ENCODE measurements at regions not wholly inside any gene's neighbourhood (a gene's known extent, or its start where the extent isn't known, plus 50 kb on each side); places are given as distances from the start of the nearest gene placed in this dataset.
"Not testable (repeated sequence)": the region's sequence is repeated elsewhere in the genome, so short reads cannot be mapped to it uniquely, and the experiment has no call there.

DNA sequence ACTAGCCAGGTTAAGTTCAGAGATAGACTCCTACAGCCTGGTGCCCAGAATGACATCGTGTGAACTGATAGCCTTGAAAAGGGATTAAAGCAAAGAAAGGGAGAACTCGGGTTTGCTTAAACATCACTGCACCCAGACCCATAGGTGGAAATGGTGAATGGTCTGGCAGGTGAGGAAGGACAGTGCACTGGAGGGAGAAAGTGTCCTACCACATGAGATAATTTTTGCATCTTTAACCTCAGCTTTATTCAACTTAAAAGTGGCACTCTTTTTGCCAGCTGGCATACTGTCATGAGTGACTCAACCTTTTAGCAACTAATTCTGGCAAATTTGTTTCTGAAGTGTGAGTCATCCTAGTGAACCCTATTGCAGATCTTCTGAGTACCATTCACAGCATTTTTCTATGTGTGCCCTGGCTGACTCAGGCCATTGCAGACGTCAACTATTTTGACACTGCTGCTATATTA lies 53.0 kb upstream of the DAPP1 start:
- POLR2A ChIA-PET, result no interaction called here
- Mint-ChIP-seq H3K36me3 (no peaks in the 10 kb centered on the region), H3K4me3 (no peak overlapping the region), H3K27me3 (no peaks in the 10 kb centered on the region), H3K27ac (no peak overlapping the region), H3K4me1 (no peaks in the 10 kb centered on the region), H3K9me3 (peaks cover 3% of the 10 kb centered on the region)
- ATAC-seq (ENCODE audit: low read depth) (no peak), DNase-seq (no peak)

DNA sequence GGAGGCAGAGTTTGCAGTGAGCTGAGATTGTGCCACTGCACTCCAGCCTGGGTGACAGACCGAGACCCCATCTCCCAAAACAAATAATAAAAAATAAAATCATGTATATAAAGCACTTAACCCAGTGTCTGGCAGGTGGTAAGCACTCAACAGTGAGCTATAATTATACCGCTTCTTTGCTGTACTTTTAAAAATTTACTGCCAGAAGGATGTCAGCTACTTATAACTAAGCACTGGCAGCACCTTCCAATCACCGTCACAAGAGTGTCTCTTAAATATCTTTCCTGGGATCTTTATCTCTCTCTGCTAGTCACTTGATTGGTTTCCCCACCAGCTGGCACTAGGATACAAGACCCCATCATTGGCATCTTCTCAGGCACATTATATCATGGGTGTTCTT lies 53.9 kb upstream of the DAPP1 start:
- POLR2A ChIA-PET, result no interaction called here
- no peak overlapping the region for H3K27ac Mint-ChIP-seq
- peaks cover 3% of the 10 kb centered on the region for H3K9me3 Mint-ChIP-seq
- no peaks in the 10 kb centered on the region for H3K4me1 Mint-ChIP-seq
- no peak overlapping the region for H3K4me3 Mint-ChIP-seq
- H3K36me3 Mint-ChIP-seq, result no peaks in the 10 kb centered on the region
- ATAC-seq (ENCODE audit: low read depth), result no peak
- no peak for DNase-seq
- no peaks in the 10 kb centered on the region for H3K27me3 Mint-ChIP-seq

DNA sequence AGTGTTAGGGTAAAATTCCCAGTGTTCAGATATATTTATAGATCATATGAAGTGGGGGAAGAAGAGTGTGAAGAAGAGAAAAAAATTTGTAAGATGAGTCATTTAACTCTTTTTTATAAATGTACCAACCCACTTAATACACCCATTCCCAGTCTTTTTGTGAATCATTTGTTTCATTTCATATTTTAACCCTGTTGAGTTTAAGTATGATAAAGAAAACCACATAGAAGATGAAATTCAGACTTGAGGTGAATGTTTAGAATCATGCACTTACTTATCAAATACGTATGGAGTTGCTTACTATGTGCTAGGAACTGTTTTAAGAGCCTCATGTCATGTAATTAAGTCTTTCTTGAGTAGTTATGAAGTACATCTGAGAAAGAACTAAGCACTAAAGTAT lies 56.6 kb upstream of the DAPP1 start:
- Mint-ChIP-seq H3K36me3 (no peaks in the 10 kb centered on the region), H3K27ac (no peak overlapping the region), H3K9me3 (no peaks in the 10 kb centered on the region), H3K4me1 (no peaks in the 10 kb centered on the region), H3K4me3 (no peak overlapping the region), H3K27me3 (peaks cover 4% of the 10 kb centered on the region)
- POLR2A ChIA-PET, result no interaction called here
- no peak for ATAC-seq (ENCODE audit: low read depth)
- DNase-seq, result no peak

DNA sequence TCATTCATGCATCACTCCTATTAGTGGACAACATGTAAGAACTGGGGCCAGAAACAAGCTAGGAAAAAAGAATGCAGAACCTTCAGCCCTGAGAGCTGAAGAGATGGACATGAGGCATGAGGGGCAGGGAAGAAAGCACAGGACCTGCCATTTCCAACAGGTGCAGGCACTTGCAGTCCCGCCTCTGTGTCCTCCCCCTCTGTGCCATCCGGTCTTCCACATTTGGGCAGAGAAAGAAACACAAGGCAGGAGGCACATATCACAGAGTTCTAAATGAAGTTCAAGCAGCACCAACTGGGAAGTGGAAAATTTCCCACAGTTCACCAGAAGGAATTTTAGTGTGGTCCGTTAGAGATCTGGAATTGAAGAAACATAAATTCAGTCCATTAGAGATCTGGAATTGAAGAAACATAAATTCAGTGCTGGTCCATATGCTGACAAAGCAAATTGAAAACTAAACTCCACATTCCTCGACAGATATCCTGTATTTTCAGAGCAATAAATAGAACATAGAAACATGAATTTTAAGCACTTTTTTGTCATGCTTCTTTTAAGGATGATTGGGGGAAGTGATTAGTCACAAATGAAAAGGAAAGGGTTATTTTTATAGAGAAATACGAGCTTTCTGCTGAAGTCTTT lies 57.2 kb upstream of the DAPP1 start:
- Mint-ChIP-seq H3K4me1 (no peaks in the 10 kb centered on the region), H3K27me3 (peaks cover 4% of the 10 kb centered on the region), H3K36me3 (no peaks in the 10 kb centered on the region), H3K9me3 (no peaks in the 10 kb centered on the region), H3K27ac (no peak overlapping the region), H3K4me3 (no peak overlapping the region)
- DNase-seq (no peak), ATAC-seq (ENCODE audit: low read depth) (no peak)
- POLR2A ChIA-PET, result no interaction called here

DNA sequence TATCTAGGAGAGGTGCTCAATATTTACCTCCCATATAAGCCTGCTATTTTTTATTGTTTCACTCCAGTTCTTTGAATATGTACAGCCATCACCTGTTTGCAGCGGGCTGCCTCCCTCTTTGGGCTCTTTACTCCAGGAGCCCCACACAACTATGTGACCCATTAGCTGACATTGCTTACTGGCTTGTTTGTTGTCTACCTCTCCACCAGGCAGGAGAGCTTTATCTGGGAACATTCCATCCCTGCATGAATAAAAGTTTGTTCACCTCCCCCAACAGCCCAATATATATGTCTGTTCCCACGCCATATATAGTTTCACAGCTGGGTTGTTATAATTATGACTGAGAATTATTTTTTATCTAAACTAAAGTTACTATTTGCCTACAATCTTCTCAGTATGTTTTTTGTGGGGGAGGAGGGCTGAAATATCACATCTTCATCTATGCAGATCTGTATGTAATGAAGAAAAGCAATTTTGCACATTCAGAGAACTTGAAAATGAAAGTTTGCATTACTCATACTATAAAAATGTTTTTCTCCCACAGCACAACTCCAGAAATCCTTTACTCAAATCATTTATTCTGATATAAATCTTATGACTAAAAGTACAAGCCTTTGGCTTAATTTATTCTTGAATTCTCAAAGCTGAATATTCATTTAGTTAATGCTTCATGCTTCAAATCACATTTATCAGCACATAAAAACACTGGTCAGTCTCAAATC lies 61.2 kb upstream of the DAPP1 start:
- DNase-seq (no peak), ATAC-seq (ENCODE audit: low read depth) (no peak)
- no peak overlapping the region for H3K27ac Mint-ChIP-seq
- POLR2A ChIA-PET, result no interaction called here
- H3K27me3 Mint-ChIP-seq, result peaks cover 6% of the 10 kb centered on the region
- H3K9me3 Mint-ChIP-seq, result no peaks in the 10 kb centered on the region
- no peaks in the 10 kb centered on the region for H3K36me3 Mint-ChIP-seq
- H3K4me3 Mint-ChIP-seq, result no peak overlapping the region
- no peaks in the 10 kb centered on the region for H3K4me1 Mint-ChIP-seq

DNA sequence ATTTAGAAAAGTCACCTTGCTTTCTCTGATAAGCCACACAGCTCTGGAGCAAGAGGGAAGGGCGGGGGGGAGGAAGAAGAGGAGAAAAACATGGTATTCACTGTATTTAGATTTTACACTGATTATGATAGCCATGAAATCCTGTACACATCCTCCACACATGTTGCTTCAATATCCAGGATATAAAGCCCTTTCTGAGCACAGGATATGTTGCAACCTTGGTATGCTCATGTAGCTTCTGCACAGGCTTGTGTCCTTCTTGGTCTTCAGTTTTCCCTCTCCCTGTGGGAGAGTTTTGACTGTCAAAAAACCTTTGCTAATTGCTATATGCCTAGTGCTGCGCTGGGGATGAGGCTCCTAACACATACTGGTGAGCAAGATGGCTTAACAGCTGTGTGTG lies 61.9 kb upstream of the DAPP1 start:
- no peak overlapping the region for H3K4me3 Mint-ChIP-seq
- peaks cover 6% of the 10 kb centered on the region for H3K27me3 Mint-ChIP-seq
- no peaks in the 10 kb centered on the region for H3K9me3 Mint-ChIP-seq
- H3K4me1 Mint-ChIP-seq, result no peaks in the 10 kb centered on the region
- POLR2A ChIA-PET, result no interaction called here
- ATAC-seq (ENCODE audit: low read depth), result no peak
- no peak overlapping the region for H3K27ac Mint-ChIP-seq
- no peaks in the 10 kb centered on the region for H3K36me3 Mint-ChIP-seq
- no peak for DNase-seq

DNA sequence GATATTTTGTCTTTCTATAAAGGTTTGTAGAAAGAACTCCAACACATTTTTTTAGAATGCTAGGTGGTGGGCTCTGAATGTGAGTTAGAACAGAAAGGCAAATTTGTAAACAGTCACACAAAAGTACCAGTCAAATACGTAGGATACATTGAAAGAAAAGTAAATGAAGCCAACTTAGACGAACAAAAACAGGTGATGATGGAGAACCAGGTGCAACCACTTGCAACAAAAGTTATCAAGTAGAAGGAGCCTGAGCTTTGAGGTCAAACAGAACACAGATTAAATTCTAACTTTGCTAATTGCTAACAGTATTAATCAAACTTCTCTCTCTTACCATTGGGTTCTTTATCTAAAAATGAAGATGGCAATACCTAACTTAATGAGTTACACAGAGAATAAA lies 62.7 kb upstream of the DAPP1 start:
- no peak overlapping the region for H3K27ac Mint-ChIP-seq
- peaks cover 6% of the 10 kb centered on the region for H3K27me3 Mint-ChIP-seq

DNA sequence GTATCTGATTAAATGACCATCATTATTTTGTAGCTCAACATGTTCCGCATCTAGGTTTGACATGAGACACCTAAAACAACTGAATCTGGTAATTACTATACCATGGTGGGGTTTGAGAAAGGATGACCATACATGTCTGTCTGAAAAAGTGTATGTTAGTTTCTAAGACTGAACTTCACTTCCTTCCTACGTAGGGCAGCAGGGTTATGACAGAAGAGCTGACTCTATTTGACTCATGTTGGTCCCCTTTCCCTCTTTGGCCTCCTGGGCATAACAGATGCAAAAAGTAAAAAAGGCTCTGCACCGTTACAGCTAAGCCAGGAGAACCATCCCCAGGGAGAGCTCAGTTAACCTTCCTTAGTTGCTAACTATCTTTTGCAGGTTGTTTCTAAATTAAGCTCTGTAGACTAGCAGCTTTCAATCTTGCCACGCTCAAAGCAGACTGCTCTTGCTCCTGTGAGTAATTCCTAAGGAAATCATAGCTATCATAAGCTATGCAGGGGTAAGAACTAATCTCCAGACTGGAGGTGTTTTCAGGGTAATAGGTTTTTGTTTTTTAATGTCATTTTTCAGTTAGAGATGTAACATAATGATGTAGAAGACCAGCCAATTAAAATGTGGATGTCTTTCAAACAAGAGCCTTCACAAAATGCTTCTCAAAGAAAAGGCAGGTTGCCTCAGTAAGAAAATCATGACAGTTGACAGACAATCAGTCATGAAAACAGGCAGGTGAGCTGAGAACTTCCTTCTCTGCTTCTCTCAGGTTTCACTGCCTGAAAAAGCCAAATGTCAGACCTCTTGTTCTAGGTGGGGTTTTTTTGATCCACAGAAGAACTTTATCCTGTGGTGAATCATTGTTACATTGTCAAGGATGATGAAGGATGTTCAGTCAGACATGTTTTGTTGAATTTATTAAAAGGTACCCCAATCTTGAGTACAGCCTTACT lies 66.9 kb upstream of the DAPP1 start:
- peaks cover 8% of the 10 kb centered on the region for H3K27me3 Mint-ChIP-seq
- DNase-seq (no peak), ATAC-seq (ENCODE audit: low read depth) (no peak)
- H3K36me3 Mint-ChIP-seq, result no peaks in the 10 kb centered on the region
- no peak overlapping the region for H3K27ac Mint-ChIP-seq
- H3K9me3 Mint-ChIP-seq, result peaks cover 2% of the 10 kb centered on the region
- POLR2A ChIA-PET, result no interaction called here
- no peaks in the 10 kb centered on the region for H3K4me1 Mint-ChIP-seq
- H3K4me3 Mint-ChIP-seq, result no peak overlapping the region

More for the DNA sequence above, 62.7 kb upstream of the DAPP1 start:
- Mint-ChIP-seq H3K36me3 (no peaks in the 10 kb centered on the region), H3K4me3 (no peak overlapping the region), H3K4me1 (no peaks in the 10 kb centered on the region), H3K9me3 (no peaks in the 10 kb centered on the region)
- DNase-seq (no peak), ATAC-seq (ENCODE audit: low read depth) (no peak)
- POLR2A ChIA-PET, result interaction anchor here (0.5 kb wide), 1 partner anchor 62 kb away, joined by 6 read pairs; no protein-coding TSS in a partner anchor

DNA sequence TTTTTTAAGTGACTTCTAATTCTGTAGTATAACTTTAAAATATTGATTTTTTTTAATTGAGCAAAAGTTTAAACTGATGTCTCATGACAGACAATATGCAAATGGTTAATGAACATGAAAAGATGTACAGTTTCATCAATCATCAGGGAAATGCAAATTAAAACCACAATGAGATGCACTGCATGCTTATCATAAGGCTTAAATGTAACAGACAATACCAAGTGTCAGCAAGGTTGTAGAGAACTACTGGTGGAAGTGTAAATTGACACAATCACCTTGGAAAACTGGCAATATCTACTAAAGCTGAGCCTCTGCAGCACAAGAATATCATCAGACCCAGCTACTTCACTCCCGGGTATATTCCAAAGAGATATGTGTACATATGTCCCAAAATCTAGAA lies 70.2 kb upstream of the DAPP1 start:
- no peak overlapping the region for H3K27ac Mint-ChIP-seq
- DNase-seq (no peak), ATAC-seq (ENCODE audit: low read depth) (no peak)
- no peaks in the 10 kb centered on the region for H3K4me1 Mint-ChIP-seq
- no peak overlapping the region for H3K4me3 Mint-ChIP-seq
- peaks cover 8% of the 10 kb centered on the region for H3K27me3 Mint-ChIP-seq
- H3K9me3 Mint-ChIP-seq, result peaks cover 2% of the 10 kb centered on the region
- POLR2A ChIA-PET, result no interaction called here
- no peaks in the 10 kb centered on the region for H3K36me3 Mint-ChIP-seq

DNA sequence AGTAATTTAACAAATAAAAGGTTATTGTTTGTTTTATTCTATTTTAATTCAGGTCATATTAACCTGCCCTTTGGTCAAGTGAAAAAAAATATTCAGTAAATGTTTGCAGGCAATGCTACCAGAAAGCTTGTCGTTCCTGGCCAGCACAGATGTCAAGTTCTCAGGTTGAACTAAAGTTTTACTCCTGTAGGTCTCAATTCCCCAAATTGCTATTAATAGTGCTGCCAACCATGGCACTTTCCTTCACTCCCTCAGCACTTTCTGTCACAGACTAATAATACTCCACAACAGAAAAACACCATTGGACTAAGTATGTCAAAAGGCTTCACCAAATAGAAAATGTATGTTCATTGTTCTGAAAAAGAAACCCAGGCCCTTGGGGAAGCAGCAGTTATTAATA lies 79.2 kb upstream of the C4orf54 start:
- H3K4me3 Mint-ChIP-seq, result no peak overlapping the region
- no peaks in the 10 kb centered on the region for H3K4me1 Mint-ChIP-seq
- no peak for ATAC-seq (ENCODE audit: low read depth)
- H3K27me3 Mint-ChIP-seq, result peaks cover 8% of the 10 kb centered on the region
- peaks cover 2% of the 10 kb centered on the region for H3K9me3 Mint-ChIP-seq
- no peak overlapping the region for H3K27ac Mint-ChIP-seq
- H3K36me3 Mint-ChIP-seq, result no peaks in the 10 kb centered on the region
- no peak for DNase-seq
- POLR2A ChIA-PET, result no interaction called here

DNA sequence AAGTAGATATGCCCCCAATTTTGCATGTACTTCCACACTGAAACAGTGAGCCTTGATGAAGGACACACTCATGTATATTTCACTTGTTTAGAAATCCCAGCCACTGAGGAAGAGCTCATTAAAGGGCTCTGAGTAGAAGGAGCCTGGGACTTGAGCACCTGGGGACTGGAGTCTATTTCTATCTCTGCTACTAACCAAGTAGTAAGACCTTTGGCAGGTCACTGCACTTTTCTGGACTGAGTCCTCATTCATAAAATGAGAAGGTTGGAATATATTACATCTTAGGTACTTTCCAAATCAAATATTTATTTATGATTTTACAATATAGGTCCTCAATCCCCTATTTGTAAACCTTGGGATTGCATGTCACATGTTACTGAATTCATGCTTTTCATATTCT lies 78.2 kb upstream of the C4orf54 start:
- no peak overlapping the region for H3K4me3 Mint-ChIP-seq
- no peaks in the 10 kb centered on the region for H3K36me3 Mint-ChIP-seq
- POLR2A ChIA-PET, result no interaction called here
- DNase-seq (no peak), ATAC-seq (ENCODE audit: low read depth) (no peak)
- H3K4me1 Mint-ChIP-seq, result no peaks in the 10 kb centered on the region
- H3K27ac Mint-ChIP-seq, result no peak overlapping the region
- peaks cover 11% of the 10 kb centered on the region for H3K27me3 Mint-ChIP-seq
- H3K9me3 Mint-ChIP-seq, result peaks cover 2% of the 10 kb centered on the region

DNA sequence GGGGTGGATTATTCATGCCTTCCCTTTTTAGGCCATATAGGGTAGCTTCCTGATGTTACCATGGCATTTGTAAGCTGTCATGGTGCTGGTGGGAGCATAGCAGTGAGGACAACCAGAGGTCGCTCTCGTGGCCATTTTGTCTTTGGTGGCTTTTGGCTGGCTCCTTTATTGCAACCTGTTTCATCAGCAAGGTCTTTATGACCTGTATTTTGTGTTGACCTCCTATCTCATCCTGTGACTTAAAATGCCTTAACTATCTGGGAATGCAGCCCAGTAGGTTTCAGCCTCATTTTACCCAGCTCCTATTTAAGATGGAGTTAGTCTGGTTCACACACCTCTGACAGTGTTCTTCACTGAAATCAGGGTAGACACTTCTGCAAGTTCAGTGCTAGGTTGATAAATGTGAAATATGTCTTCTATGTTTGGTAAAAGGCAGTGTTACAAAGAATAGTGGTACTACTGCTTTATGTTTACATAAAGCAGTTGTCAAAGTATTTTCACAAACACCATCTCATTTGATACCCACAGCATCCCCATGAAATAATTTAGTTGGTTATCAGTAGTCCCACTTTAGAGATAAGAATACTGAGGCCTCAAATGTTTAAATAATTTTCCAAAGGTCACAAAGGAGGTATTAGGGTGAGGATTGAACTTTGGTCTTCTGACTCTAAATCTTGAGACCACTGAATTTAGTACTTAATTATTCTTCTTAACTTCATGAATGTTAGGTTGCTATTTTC lies 77.1 kb upstream of the C4orf54 start:
- DNase-seq (no peak), ATAC-seq (ENCODE audit: low read depth) (no peak)
- H3K27ac Mint-ChIP-seq, result no peak overlapping the region
- peaks cover 2% of the 10 kb centered on the region for H3K9me3 Mint-ChIP-seq
- peaks cover 11% of the 10 kb centered on the region for H3K27me3 Mint-ChIP-seq
- POLR2A ChIA-PET, result no interaction called here
- H3K4me3 Mint-ChIP-seq, result no peak overlapping the region
- H3K4me1 Mint-ChIP-seq, result no peaks in the 10 kb centered on the region
- H3K36me3 Mint-ChIP-seq, result no peaks in the 10 kb centered on the region

DNA sequence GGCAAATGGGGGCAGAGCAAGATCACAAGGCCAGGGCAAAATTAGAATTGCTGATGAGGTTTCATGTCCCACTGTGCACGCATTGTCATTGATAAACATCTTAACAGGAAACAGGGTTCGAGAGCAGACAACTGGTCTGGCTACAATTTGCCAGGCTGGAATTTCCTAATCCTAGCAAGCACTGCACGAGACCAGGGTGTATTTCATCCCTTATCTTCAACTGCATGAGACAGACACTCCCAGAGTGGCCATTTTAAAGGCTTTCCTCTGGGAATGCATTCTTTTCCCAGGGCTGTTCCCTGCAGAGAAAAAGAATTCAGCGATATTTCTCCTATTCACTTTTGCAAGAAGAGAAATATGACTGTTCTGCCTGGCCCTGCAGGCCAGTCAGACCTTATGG lies 75.8 kb upstream of the C4orf54 start:
- H3K27me3 Mint-ChIP-seq, result peaks cover 11% of the 10 kb centered on the region
- H3K4me3 Mint-ChIP-seq; ATAC-seq (ENCODE audit: low read depth); H3K36me3 Mint-ChIP-seq; DNase-seq; H3K27ac Mint-ChIP-seq; H3K9me3 Mint-ChIP-seq; H3K4me1 Mint-ChIP-seq; POLR2A ChIA-PET: not testable (repeated sequence)

Measured in activated naive CD8-positive, alpha-beta T cell treated with anti-CD3 and anti-CD28 coated beads, Interleukin-2, amount 10 ng/mL, durations not matched to agents 7 days and 5 days (primary cell).